Lower leg skin (tissue), 4 donors: ENCODE measurements at regions not wholly inside any gene's neighbourhood (a gene's known extent, or its start where the extent isn't known, plus 50 kb on each side); places are given as distances from the start of the nearest gene placed in this dataset.

Source experiments
- DNase-seq, 2 donors: peaks; one replicate each; pipeline ENCODE4 v3.0.0-alpha.2; 2019; ENCODE audit warnings: low spot score in 2 of 2
- H3K4me3 ChIP-seq: fragments of 200-600 bp; sonication (generic); 2 replicates; pipeline ENCODE4 v1.5.1; 2017; ENCODE audit warnings: mild to moderate bottlenecking, low read depth; ENCODE audit not compliant: poor library complexity, severe bottlenecking
- POLR2A ChIP-seq, 2 donors: fragments of 450-650 bp; IDR thresholded peaks; one replicate each; pipeline ENCODE4 v1.6.1; 2016 to 2017; ENCODE audit warnings: antibody characterized with exemption in 2 of 2, mild to moderate bottlenecking in 1 of 2, moderate library complexity in 1 of 2
- WGBS, 2 donors: methylation state at CpG; one replicate each; pipeline ENCODE4 v1.1.5; 2018; 5-methylcytosine and 5-hydroxymethylcytosine counted together
- intact Hi-C: fragments of 100-400 bp; cut with DNase I; formaldehyde crosslinking; loops from one replicate; pipeline ENCODE4 v1.15.0; 2023; ENCODE audit warnings: low total_unique reads
- TF ChIP-seq, protein P1 (sequence below), 3 donors: fragments of 450-650 bp; IDR thresholded peaks; one replicate each; pipeline ENCODE4 v1.5.1; 2016; ENCODE audit warnings: antibody characterized with exemption in 3 of 3, mild to moderate bottlenecking in 3 of 3, moderate library complexity in 2 of 3

DNA sequence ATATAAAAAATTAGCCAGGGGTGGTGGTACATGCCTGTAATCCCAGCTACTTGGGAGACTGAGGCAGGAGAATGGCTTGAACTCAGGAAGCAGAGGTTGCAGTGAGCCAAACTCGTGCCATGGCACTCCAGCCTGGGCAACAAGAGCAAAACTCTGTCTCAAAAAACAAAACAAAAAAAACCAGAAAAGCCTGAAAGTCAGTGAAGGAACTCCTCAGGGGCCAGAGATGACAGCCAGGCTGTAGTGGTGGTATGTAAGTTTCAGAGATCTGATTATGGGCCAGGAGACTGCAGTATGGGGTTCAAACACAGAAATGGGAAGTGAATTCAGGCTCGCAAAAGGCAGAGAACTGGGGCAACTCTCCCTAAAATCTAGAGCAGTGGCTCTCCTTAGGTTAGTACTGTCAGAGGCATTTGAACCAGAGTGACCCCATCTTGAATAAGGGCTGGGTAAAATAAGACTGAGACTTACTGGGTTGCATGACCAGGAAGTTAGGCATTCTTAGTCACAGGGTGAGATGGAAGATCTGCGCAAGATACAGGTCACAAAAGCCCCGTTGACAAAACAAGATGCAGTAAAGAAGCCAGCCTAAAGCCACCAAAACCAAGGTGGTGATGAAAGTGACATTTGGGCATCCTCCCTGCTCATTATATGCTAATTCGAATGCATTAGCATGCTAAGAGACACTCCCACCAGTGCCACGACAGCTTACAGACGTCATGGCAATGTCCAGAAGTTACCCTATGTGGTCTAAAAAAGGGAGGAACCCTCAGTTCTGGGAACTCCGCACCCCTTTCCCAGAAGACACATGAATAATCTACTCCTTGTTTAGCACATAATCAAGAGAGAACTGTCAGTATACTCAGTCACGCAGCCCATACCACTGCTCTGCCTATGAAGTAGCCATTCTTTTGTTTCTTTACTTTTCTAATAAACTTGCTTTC is 120.2 kb upstream of the XYLT1 start:
- 63 to 66% methylated on average over 9 of the region's 9 CpGs for WGBS, 2 donors
- DNase-seq, result no peak
- TF ChIP-seq, protein P1, sequence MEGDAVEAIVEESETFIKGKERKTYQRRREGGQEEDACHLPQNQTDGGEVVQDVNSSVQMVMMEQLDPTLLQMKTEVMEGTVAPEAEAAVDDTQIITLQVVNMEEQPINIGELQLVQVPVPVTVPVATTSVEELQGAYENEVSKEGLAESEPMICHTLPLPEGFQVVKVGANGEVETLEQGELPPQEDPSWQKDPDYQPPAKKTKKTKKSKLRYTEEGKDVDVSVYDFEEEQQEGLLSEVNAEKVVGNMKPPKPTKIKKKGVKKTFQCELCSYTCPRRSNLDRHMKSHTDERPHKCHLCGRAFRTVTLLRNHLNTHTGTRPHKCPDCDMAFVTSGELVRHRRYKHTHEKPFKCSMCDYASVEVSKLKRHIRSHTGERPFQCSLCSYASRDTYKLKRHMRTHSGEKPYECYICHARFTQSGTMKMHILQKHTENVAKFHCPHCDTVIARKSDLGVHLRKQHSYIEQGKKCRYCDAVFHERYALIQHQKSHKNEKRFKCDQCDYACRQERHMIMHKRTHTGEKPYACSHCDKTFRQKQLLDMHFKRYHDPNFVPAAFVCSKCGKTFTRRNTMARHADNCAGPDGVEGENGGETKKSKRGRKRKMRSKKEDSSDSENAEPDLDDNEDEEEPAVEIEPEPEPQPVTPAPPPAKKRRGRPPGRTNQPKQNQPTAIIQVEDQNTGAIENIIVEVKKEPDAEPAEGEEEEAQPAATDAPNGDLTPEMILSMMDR (IDR thresholded peaks at IDR 0.05), result no peak
- TF ChIP-seq POLR2A (IDR thresholded peaks at IDR 0.05), result no peak
- H3K4me3 ChIP-seq, result no peak overlapping the region
- intact Hi-C loops, result no loop called here

GRCh38 chr16:17589898-17590297 is 119.1 kb upstream of the XYLT1 start:
- no peak overlapping the region for H3K4me3 ChIP-seq
- TF ChIP-seq, protein P1 (IDR thresholded peaks at IDR 0.05), result no peak
- no peak for TF ChIP-seq POLR2A (IDR thresholded peaks at IDR 0.05)
- no peak for DNase-seq
- WGBS, 2 donors, result 93 to 95% methylated on average over 4 of the region's 4 CpGs
- intact Hi-C loops, result no loop called here

DNA sequence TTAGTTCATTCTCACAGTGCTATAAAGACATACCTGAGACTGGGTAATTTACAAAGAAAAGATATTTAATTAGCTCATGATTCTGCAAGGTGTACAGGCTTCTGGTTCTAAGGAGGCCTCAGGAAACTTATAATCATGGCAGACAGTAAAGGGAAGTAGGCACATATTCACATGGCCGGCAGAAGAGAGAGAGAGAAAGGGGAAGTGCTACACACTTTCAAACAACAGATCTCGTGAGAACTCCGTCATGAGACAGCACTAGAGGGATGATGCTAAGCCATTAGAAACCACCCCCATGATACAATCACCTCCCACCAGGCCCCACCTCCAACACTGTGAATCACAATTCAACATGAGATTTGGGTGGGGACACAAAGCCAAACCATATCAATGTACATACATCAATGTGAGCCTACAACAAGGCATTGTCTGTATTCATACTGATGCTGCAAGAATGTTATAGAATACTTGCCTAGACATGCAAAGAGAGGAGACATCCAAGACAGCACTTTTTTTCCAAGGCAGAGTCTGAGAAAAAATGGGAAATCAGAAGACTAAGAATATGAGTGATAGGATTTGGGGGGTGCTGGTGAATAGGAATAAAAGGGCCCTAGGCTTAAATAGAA is 114.8 kb upstream of the XYLT1 start:
- TF ChIP-seq, protein P1 (IDR thresholded peaks at IDR 0.05), result no peak
- no peak for TF ChIP-seq POLR2A (IDR thresholded peaks at IDR 0.05)
- 73 to 83% methylated on average over 3 of the region's 3 CpGs for WGBS, 2 donors
- no peak overlapping the region for H3K4me3 ChIP-seq
- no peak for DNase-seq
- intact Hi-C loops, result no loop called here

GRCh38 chr16:17578981-17579874 is 108.5 kb upstream of the XYLT1 start:
- H3K4me3 ChIP-seq, result no peak overlapping the region
- peak; percentile 80 to 89 for DNase-seq
- 11 to 18% methylated on average over 10 of the region's 10 CpGs for WGBS, 2 donors
- intact Hi-C loops, result loop anchor here (10.0 kb wide), 1 partner anchor 104 kb away; the partner anchor contains the start of gene XYLT1
- TF ChIP-seq POLR2A (IDR thresholded peaks at IDR 0.05), result no peak
- TF ChIP-seq, protein P1 (IDR thresholded peaks at IDR 0.05), result peak in 1 of 3 donors; percentile 43

DNA sequence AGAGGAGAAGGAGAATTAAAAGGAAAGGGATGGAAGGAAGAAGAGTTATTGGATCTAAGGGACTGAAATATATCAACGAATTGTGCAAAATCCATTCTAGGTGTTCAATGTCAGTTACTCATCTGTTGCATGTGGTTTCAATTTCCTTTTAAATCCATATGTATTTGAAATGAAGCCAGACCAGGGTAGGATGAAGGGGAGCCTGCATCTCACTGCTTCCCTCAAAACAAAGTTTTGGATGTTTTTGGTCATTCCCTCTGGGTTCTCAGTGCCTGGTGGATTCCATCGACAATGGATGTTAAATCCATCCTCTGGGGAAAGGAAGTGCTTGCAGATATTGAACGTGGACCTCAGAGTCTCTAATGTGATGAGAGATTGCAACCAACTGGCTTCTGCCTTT is 103.5 kb upstream of the XYLT1 start:
- 56 to 61% methylated on average over 3 of the region's 3 CpGs for WGBS, 2 donors
- no peak overlapping the region for H3K4me3 ChIP-seq
- intact Hi-C loops, result loop anchor here (10.0 kb wide), 1 partner anchor 99 kb away; the partner anchor contains the start of gene XYLT1
- DNase-seq, result no peak
- no peak for TF ChIP-seq POLR2A (IDR thresholded peaks at IDR 0.05)
- TF ChIP-seq, protein P1 (IDR thresholded peaks at IDR 0.05), result no peak
